GM23248 (cell line): ENCODE measurements at regions not wholly inside any gene's neighbourhood (a gene's known extent, or its start where the extent isn't known, plus 50 kb on each side); places are given as distances from the start of the nearest gene placed in this dataset.

Experiments
- EZH2 ChIP-seq: fragments of 200-600 bp; sonication (generic); IDR thresholded peaks from 2 replicates; pipeline ENCODE4 v1.6.1; 2018; ENCODE audit warnings: antibody characterized with exemption, mild to moderate bottlenecking; ENCODE audit not compliant: insufficient read depth, poor library complexity, severe bottlenecking
- EZH2phosphoT487 ChIP-seq: fragments of 200-600 bp; sonication (generic); IDR thresholded peaks from 2 replicates; pipeline ENCODE4 v1.6.1; 2018; ENCODE audit warnings: antibody characterized with exemption, moderate library complexity, mild to moderate bottlenecking, low read depth; ENCODE audit not compliant: insufficient read depth

DNA sequence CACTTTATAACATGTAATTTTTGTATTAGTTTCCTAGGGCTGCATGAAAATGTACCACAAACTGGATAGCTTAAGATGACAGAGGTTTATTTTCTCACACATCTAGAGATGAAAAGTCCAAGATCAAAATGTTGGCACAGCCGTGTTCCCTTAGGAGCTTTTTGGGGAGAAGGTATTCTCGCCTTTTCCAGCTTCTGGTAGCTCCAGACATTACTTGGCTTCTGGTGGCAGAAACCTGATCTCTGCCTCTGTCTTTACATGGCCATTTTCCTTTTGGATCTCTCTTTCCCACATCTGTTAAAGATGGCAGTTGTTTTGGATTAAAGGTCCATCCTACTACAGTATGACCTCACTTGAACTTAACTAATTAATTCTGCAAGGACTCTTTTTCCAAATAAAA lies 885.7 kb upstream of the CDH8 start:
- TF ChIP-seq EZH2phosphoT487 = no peak
- TF ChIP-seq EZH2 = no peak
